Fibroblast of lung (primary cell): ENCODE measurements at regions not wholly inside any gene's neighbourhood (a gene's known extent, or its start where the extent isn't known, plus 50 kb on each side); places are given as distances from the start of the nearest gene placed in this dataset.

ENCODE experiments used
- CTCF ChIP-seq, 2 donors: IDR thresholded peaks in 1 of 2; conservative IDR thresholded peaks in 1 of 2; 1 replicate in 1 of 2; 2 replicates in 1 of 2; pipeline ENCODE4 v1.5.1; 2011 to 2012; ENCODE audit warnings: low read length in 2 of 2, control low read depth in 1 of 2, inconsistent platforms in 1 of 2, low read depth in 1 of 2, mild to moderate bottlenecking in 1 of 2
- EZH2 ChIP-seq: IDR thresholded peaks from 2 replicates; pipeline ENCODE4 v1.5.1; 2012; ENCODE audit warnings: low read length, control low read depth, mild to moderate bottlenecking; ENCODE audit errors: missing control alignments

- TF ChIP-seq CTCF (conservative IDR thresholded peaks at IDR 0.05 in 1 of 2, IDR thresholded peaks at IDR 0.05 in 1 of 2; ENCODE audit: low read depth in 1 of 2, low read length in 2 of 2) (no peak), EZH2 (no peak)
Measured at GRCh38 chr14:28879573-28879996, 113.0 kb downstream of the FOXG1 start.
